GM23338 (cell line): ENCODE measurements at regions not wholly inside any gene's neighbourhood (a gene's known extent, or its start where the extent isn't known, plus 50 kb on each side); places are given as distances from the start of the nearest gene placed in this dataset.

Experiments
- ATAC-seq: fragments of 200-7000 bp; cut with Tn5 transposase; 3 replicates; pipeline ENCODE4 v1.9.1; 2020
- DNase-seq: peaks from one replicate; pipeline ENCODE4 v3.0.0-alpha.2; 2015; ENCODE audit warnings: low spot score
- H2AFZ ChIP-seq: fragments of 200-600 bp; sonication (generic); 2 replicates; pipeline ENCODE4 v1.8.0; 2016; ENCODE audit warnings: antibody characterized with exemption, mild to moderate bottlenecking, moderate library complexity
- H3F3A ChIP-seq: fragments of 200-600 bp; sonication (generic); replicated peaks from 2 replicates; pipeline ENCODE4 v1.8.0; 2017; ENCODE audit warnings: antibody characterized with exemption, mixed run types, low read depth
- H3K27ac ChIP-seq: fragments of 200-600 bp; sonication (generic); 2 replicates; pipeline ENCODE4 v1.6.1; 2016; ENCODE audit warnings: low read depth
- H3K27me3 ChIP-seq: fragments of 200-600 bp; sonication (generic); 2 replicates; pipeline ENCODE4 v1.8.0; 2016; ENCODE audit warnings: mild to moderate bottlenecking, mixed run types, moderate library complexity; ENCODE audit not compliant: insufficient read depth
- H3K36me3 ChIP-seq: fragments of 200-600 bp; sonication (generic); 2 replicates; pipeline ENCODE4 v1.8.0; 2016; ENCODE audit warnings: mild to moderate bottlenecking; ENCODE audit not compliant: insufficient read depth
- H3K4me1 ChIP-seq: fragments of 200-600 bp; sonication (generic); 2 replicates; pipeline ENCODE4 v1.8.0; 2016; ENCODE audit warnings: mild to moderate bottlenecking, moderate library complexity; ENCODE audit not compliant: insufficient read depth
- H3K4me2 ChIP-seq: fragments of 200-600 bp; sonication (generic); 2 replicates; pipeline ENCODE4 v1.7.1; 2017; ENCODE audit warnings: mixed run types
- H3K4me3 ChIP-seq: fragments of 200-600 bp; sonication (generic); 2 replicates; pipeline ENCODE4 v1.6.1; 2016; ENCODE audit warnings: mixed run types
- H3K79me2 ChIP-seq: fragments of 200-600 bp; sonication (generic); replicated peaks from 2 replicates; pipeline ENCODE4 v1.8.0; 2017; ENCODE audit warnings: mild to moderate bottlenecking; ENCODE audit not compliant: insufficient read depth
- H3K9me2 ChIP-seq: fragments of 200-600 bp; sonication (generic); 2 replicates; pipeline ENCODE4 v1.8.0; 2017; ENCODE audit not compliant: insufficient read depth
- H4K20me1 ChIP-seq: fragments of 200-600 bp; sonication (generic); replicated peaks from 2 replicates; pipeline ENCODE4 v1.8.0; 2017; ENCODE audit warnings: mild to moderate bottlenecking; ENCODE audit not compliant: insufficient read depth
- H3K27ac Mint-ChIP-seq: 2 replicates; pipeline ENCODE4 v1.8.0; 2020; ENCODE audit warnings: inconsistent platforms, mild to moderate bottlenecking, moderate library complexity, mixed read lengths
- H3K27me3 Mint-ChIP-seq: 3 replicates; pipeline ENCODE4 v1.8.0; 2022; ENCODE audit warnings: low read depth, mild to moderate bottlenecking, moderate library complexity, mixed read lengths, inconsistent platforms; ENCODE audit not compliant: insufficient read depth, poor library complexity
- H3K36me3 Mint-ChIP-seq: 3 replicates; pipeline ENCODE4 v1.8.0; 2021; ENCODE audit warnings: low read depth, mild to moderate bottlenecking, inconsistent platforms, moderate library complexity, mixed read lengths
- H3K4me1 Mint-ChIP-seq: 3 replicates; pipeline ENCODE4 v1.8.0; 2020; ENCODE audit warnings: mild to moderate bottlenecking, inconsistent platforms, mixed read lengths
- H3K4me3 Mint-ChIP-seq: 3 replicates; pipeline ENCODE4 v1.8.0; 2021; ENCODE audit warnings: moderate library complexity, mild to moderate bottlenecking, inconsistent platforms, mixed read lengths
- H3K9me3 Mint-ChIP-seq: 3 replicates; pipeline ENCODE4 v1.8.0; 2020; ENCODE audit warnings: moderate library complexity, mild to moderate bottlenecking, inconsistent platforms, mixed read lengths
- CREB1 ChIP-seq: fragments of 250-450 bp; sonication (Bioruptor Pico); IDR thresholded peaks from 2 replicates; pipeline ENCODE4 v1.5.0; 2020; ENCODE audit warnings: low read depth, mild to moderate bottlenecking, moderate library complexity
- EZH2 ChIP-seq: fragments of 200-600 bp; sonication (generic); IDR thresholded peaks from one replicate; pipeline ENCODE4 v1.8.0; 2017; ENCODE audit warnings: antibody characterized with exemption, mild to moderate bottlenecking, low read depth; ENCODE audit not compliant: unreplicated experiment
- EZH2phosphoT487 ChIP-seq: fragments of 200-600 bp; sonication (generic); IDR thresholded peaks from one replicate; pipeline ENCODE4 v1.8.1; 2018; ENCODE audit warnings: antibody characterized with exemption; ENCODE audit not compliant: unreplicated experiment
- JUNB ChIP-seq: IDR thresholded peaks from one replicate; pipeline ENCODE4 v1.6.1; 2016; ENCODE audit warnings: antibody characterized with exemption; ENCODE audit not compliant: unreplicated experiment
- NANOG ChIP-seq: IDR thresholded peaks from 2 replicates; pipeline ENCODE4 v1.6.1; 2016; ENCODE audit warnings: antibody characterized with exemption, borderline replicate concordance
- POLR2AphosphoS5 ChIP-seq: IDR thresholded peaks from 2 replicates; pipeline ENCODE4 v1.6.1; 2016; ENCODE audit warnings: antibody characterized with exemption, low read depth
- STAT1 ChIP-seq: IDR thresholded peaks from one replicate; pipeline ENCODE4 v1.6.1; 2016; ENCODE audit warnings: antibody characterized with exemption; ENCODE audit not compliant: unreplicated experiment
- ZNF114 ChIP-seq: fragments of 250-450 bp; sonication (Bioruptor Pico); IDR thresholded peaks from 2 replicates; pipeline ENCODE4 v1.5.0; 2020; ENCODE audit warnings: mild to moderate bottlenecking, moderate library complexity
- ZNF331 ChIP-seq: fragments of 250-450 bp; sonication (Bioruptor Pico); IDR thresholded peaks from 2 replicates; pipeline ENCODE4 v1.5.0; 2020; ENCODE audit warnings: low read depth, mild to moderate bottlenecking, moderate library complexity
- TF ChIP-seq, protein P1 (sequence below): IDR thresholded peaks from one replicate; pipeline ENCODE4 v1.6.1; 2018; ENCODE audit warnings: antibody characterized with exemption; ENCODE audit not compliant: unreplicated experiment
- TF ChIP-seq, protein P2 (sequence below): IDR thresholded peaks from 2 replicates; pipeline ENCODE4 v1.6.1; 2016; ENCODE audit warnings: antibody characterized with exemption
- TF ChIP-seq, protein P3 (sequence below), 2 experiments: fragments of 200-600 bp in 1 of 2; sonication (generic) in 1 of 2; conservative IDR thresholded peaks; 2 replicates each; pipeline versions ENCODE4 v1.5.1 to v1.6.1; 2016 to 2017; ENCODE audit warnings: antibody characterized with exemption in 2 of 2, low read depth in 2 of 2, mild to moderate bottlenecking in 2 of 2, moderate library complexity in 1 of 2

- peaks cover 22% of the 10 kb centered on the region for H4K20me1 ChIP-seq
These were observed 78.8 kb downstream of the TET3 start for GRCh38 chr2:74063486-74063885.

DNA sequence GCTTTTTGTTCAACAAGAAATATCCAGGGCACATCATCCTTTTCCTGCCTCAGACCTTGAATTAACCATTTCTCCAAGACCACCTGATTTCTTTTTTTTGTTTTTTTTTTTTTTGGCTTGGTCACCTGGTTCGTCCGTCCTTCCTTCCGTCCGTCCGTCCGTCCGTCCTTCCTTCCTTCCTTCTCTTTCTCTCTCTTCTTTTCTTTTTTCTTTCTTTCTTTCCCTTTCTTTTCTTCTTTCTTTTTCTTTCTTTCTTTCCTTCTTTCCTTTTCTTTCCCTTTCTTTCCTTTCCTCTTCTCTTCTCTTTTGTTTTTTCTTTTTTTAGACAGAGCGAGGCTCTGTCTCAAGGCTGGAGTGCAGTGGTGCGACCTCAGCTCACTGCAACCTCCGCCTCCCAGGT lies 80.7 kb downstream of the TET3 start:
- Mint-ChIP-seq H3K36me3 (peaks cover 27% of the 10 kb centered on the region), H3K4me1 (peaks cover 3% of the 10 kb centered on the region; the same call in 1 of the 3 replicates), H3K4me3 (no peak overlapping the region), H3K27ac (no peak overlapping the region; the same call in 1 of the 2 replicates), H3K9me3 (peaks cover 14% of the 10 kb centered on the region; the same call in 2 of the 3 replicates), H3K27me3 (peaks cover 8% of the 10 kb centered on the region)
- H3K36me3 ChIP-seq: no peaks in the 10 kb centered on the region; the same call in 1 of the 2 replicates
- no peaks in the 10 kb centered on the region for H3K9me2 ChIP-seq
- no peak overlapping the region for H3K4me2 ChIP-seq
- ATAC-seq: no peak
- no peak overlapping the region for H2AFZ ChIP-seq
- H3K4me3 ChIP-seq: no peak overlapping the region
- 0 out of 2 replicates have a peak, but pooled peaks cover 3% of the 10 kb centered on the region for H3K4me1 ChIP-seq
- no peak overlapping the region for H3K27ac ChIP-seq
- H3K79me2 ChIP-seq: peaks cover 29% of the 10 kb centered on the region
- H4K20me1 ChIP-seq: peaks cover 29% of the 10 kb centered on the region
- no peak for DNase-seq
- H3K27me3 ChIP-seq: no peaks in the 10 kb centered on the region
- H3F3A ChIP-seq: no peaks in the 10 kb centered on the region
- TF ChIP-seq NANOG (no peak), CREB1 (CRISPR knock-in tag) (no peak), JUNB (no peak), EZH2phosphoT487 (no peak), ZNF114 (CRISPR knock-in tag) (no peak), EZH2 (no peak), STAT1 (no peak)
- TF ChIP-seq, protein P1, sequence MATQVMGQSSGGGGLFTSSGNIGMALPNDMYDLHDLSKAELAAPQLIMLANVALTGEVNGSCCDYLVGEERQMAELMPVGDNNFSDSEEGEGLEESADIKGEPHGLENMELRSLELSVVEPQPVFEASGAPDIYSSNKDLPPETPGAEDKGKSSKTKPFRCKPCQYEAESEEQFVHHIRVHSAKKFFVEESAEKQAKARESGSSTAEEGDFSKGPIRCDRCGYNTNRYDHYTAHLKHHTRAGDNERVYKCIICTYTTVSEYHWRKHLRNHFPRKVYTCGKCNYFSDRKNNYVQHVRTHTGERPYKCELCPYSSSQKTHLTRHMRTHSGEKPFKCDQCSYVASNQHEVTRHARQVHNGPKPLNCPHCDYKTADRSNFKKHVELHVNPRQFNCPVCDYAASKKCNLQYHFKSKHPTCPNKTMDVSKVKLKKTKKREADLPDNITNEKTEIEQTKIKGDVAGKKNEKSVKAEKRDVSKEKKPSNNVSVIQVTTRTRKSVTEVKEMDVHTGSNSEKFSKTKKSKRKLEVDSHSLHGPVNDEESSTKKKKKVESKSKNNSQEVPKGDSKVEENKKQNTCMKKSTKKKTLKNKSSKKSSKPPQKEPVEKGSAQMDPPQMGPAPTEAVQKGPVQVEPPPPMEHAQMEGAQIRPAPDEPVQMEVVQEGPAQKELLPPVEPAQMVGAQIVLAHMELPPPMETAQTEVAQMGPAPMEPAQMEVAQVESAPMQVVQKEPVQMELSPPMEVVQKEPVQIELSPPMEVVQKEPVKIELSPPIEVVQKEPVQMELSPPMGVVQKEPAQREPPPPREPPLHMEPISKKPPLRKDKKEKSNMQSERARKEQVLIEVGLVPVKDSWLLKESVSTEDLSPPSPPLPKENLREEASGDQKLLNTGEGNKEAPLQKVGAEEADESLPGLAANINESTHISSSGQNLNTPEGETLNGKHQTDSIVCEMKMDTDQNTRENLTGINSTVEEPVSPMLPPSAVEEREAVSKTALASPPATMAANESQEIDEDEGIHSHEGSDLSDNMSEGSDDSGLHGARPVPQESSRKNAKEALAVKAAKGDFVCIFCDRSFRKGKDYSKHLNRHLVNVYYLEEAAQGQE: no peak
- TF ChIP-seq, protein P2, sequence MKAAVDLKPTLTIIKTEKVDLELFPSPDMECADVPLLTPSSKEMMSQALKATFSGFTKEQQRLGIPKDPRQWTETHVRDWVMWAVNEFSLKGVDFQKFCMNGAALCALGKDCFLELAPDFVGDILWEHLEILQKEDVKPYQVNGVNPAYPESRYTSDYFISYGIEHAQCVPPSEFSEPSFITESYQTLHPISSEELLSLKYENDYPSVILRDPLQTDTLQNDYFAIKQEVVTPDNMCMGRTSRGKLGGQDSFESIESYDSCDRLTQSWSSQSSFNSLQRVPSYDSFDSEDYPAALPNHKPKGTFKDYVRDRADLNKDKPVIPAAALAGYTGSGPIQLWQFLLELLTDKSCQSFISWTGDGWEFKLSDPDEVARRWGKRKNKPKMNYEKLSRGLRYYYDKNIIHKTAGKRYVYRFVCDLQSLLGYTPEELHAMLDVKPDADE: no peak
- TF ChIP-seq, protein P3, sequence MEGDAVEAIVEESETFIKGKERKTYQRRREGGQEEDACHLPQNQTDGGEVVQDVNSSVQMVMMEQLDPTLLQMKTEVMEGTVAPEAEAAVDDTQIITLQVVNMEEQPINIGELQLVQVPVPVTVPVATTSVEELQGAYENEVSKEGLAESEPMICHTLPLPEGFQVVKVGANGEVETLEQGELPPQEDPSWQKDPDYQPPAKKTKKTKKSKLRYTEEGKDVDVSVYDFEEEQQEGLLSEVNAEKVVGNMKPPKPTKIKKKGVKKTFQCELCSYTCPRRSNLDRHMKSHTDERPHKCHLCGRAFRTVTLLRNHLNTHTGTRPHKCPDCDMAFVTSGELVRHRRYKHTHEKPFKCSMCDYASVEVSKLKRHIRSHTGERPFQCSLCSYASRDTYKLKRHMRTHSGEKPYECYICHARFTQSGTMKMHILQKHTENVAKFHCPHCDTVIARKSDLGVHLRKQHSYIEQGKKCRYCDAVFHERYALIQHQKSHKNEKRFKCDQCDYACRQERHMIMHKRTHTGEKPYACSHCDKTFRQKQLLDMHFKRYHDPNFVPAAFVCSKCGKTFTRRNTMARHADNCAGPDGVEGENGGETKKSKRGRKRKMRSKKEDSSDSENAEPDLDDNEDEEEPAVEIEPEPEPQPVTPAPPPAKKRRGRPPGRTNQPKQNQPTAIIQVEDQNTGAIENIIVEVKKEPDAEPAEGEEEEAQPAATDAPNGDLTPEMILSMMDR (conservative IDR thresholded peaks at IDR 0.05; ENCODE audit: low read depth in 2 of 2): no peak

More at GRCh38 chr2:74063486-74063885, 78.8 kb downstream of the TET3 start:
- H3K27me3 Mint-ChIP-seq: peaks cover 4% of the 10 kb centered on the region
- peaks cover 22% of the 10 kb centered on the region; the same call in 2 of the 3 replicates for H3K9me3 Mint-ChIP-seq
- H3K79me2 ChIP-seq: peaks cover 20% of the 10 kb centered on the region
- H3K27ac Mint-ChIP-seq: no peak overlapping the region
- H3K4me1 Mint-ChIP-seq: peaks cover 3% of the 10 kb centered on the region; the same call in 1 of the 3 replicates
- 0 out of 2 replicates have a peak, but pooled peaks cover 3% of the 10 kb centered on the region for H3F3A ChIP-seq
- no peak overlapping the region for H3K4me2 ChIP-seq
- no peak for TF ChIP-seq STAT1
- no peak for TF ChIP-seq NANOG
- no peak for TF ChIP-seq POLR2AphosphoS5
- TF ChIP-seq, protein P3 (conservative IDR thresholded peaks at IDR 0.05; ENCODE audit: low read depth in 2 of 2): no peak
- no peak for TF ChIP-seq ZNF331 (CRISPR knock-in tag)
- TF ChIP-seq JUNB: no peak
- no peak for DNase-seq
- no peak overlapping the region for H3K27ac ChIP-seq
- H3K4me3 Mint-ChIP-seq: no peak overlapping the region
- H3K27me3 ChIP-seq: no peaks in the 10 kb centered on the region
- H3K36me3 Mint-ChIP-seq: peaks cover 38% of the 10 kb centered on the region
- ATAC-seq: no peak
- no peaks in the 10 kb centered on the region; the same call in 1 of the 2 replicates for H3K36me3 ChIP-seq
- no peaks in the 10 kb centered on the region for H3K9me2 ChIP-seq
- no peak overlapping the region for H2AFZ ChIP-seq
- 0 out of 2 replicates have a peak, but pooled peaks cover 3% of the 10 kb centered on the region for H3K4me1 ChIP-seq
- H3K4me3 ChIP-seq: no peak overlapping the region
